ENCODE measurements at regions not wholly inside any gene's neighbourhood (a gene's known extent, or its start where the extent isn't known, plus 50 kb on each side); places are given as distances from the start of the nearest gene placed in this dataset.

DNA sequence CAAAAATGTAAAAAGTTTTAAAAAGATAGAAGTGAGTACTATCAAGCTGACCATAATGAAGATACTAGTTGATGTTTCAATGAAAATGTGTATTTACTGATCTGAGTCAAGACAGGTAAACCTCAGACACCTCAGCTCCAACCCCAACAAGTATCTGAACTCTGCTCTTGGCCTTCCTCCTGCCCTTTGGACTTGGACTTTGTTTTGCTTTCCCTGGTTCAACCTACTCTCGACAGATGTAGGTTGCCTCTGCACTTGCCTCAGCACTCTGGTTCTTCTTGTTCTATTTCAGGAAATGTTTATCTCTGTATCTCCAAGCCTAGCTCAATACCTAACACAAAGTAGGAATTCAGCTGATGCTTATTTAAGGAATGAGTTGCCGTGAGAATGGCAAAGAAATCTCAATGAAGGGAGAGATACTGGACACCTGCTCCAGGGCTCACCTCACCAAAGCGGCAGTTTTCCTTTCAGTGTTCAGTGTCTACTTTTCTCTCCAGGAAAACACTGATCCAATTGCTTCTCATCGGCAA is 248.8 kb upstream of the CTAGE1 start:
- no peak for DNase-seq (ENCODE audit: low read depth in 1 of 2, low spot score in 1 of 2)
- Histone ChIP-seq H3K27ac (replicated peaks) (no peak overlapping the region), H3K27me3 (ENCODE audit: insufficient read depth, poor library complexity, severe bottlenecking) (no peaks in the 10 kb centered on the region), H3K4me3 (replicated peaks; ENCODE audit: insufficient read depth, low read length) (no peak overlapping the region)
- no peak for TF ChIP-seq GABPA (IDR thresholded peaks at IDR 0.05; ENCODE audit: low read depth)
- TF ChIP-seq, protein P1, sequence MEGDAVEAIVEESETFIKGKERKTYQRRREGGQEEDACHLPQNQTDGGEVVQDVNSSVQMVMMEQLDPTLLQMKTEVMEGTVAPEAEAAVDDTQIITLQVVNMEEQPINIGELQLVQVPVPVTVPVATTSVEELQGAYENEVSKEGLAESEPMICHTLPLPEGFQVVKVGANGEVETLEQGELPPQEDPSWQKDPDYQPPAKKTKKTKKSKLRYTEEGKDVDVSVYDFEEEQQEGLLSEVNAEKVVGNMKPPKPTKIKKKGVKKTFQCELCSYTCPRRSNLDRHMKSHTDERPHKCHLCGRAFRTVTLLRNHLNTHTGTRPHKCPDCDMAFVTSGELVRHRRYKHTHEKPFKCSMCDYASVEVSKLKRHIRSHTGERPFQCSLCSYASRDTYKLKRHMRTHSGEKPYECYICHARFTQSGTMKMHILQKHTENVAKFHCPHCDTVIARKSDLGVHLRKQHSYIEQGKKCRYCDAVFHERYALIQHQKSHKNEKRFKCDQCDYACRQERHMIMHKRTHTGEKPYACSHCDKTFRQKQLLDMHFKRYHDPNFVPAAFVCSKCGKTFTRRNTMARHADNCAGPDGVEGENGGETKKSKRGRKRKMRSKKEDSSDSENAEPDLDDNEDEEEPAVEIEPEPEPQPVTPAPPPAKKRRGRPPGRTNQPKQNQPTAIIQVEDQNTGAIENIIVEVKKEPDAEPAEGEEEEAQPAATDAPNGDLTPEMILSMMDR (IDR thresholded peaks at IDR 0.05; ENCODE audit: insufficient read depth, low read length) = no peak
- TF ChIP-seq SPI1 (IDR thresholded peaks at IDR 0.05; ENCODE audit: borderline replicate concordance, low read depth) = no peak
- TF ChIP-seq REST (IDR thresholded peaks at IDR 0.05; ENCODE audit: insufficient replicate concordance, low read depth) = no peak
- no peak for TF ChIP-seq POLR2AphosphoS5 (IDR thresholded peaks at IDR 0.05; ENCODE audit: low read depth)

- TF ChIP-seq, protein P1 (IDR thresholded peaks at IDR 0.05; ENCODE audit: insufficient read depth, low read length) = no peak
- TF ChIP-seq POLR2AphosphoS5 (IDR thresholded peaks at IDR 0.05; ENCODE audit: low read depth) (no peak), SPI1 (IDR thresholded peaks at IDR 0.05; ENCODE audit: borderline replicate concordance, low read depth) (no peak)
- no peak overlapping the region for H3K4me3 ChIP-seq (replicated peaks; ENCODE audit: insufficient read depth, low read length)
- no peak overlapping the region for H3K27ac ChIP-seq (replicated peaks)
- peaks cover 3% of the 10 kb centered on the region for H3K27me3 ChIP-seq (ENCODE audit: insufficient read depth, poor library complexity, severe bottlenecking)
- no peak for DNase-seq (ENCODE audit: low read depth in 1 of 2, low spot score in 1 of 2)
These were observed 249.4 kb upstream of the CTAGE1 start for GRCh38 chr18:22667156-22667555.

GRCh38 chr18:22667616-22668422 is 250.1 kb upstream of the CTAGE1 start:
- no peak for DNase-seq (ENCODE audit: low read depth in 1 of 2, low spot score in 1 of 2)
- peaks cover 8% of the 10 kb centered on the region for H3K27me3 ChIP-seq (ENCODE audit: insufficient read depth, poor library complexity, severe bottlenecking)
- TF ChIP-seq GABPA (IDR thresholded peaks at IDR 0.05; ENCODE audit: low read depth) = no peak
- TF ChIP-seq, protein P1 (IDR thresholded peaks at IDR 0.05; ENCODE audit: insufficient read depth, low read length) = no peak
- TF ChIP-seq SPI1 (IDR thresholded peaks at IDR 0.05; ENCODE audit: borderline replicate concordance, low read depth) = no peak
- no peak for TF ChIP-seq REST (IDR thresholded peaks at IDR 0.05; ENCODE audit: insufficient replicate concordance, low read depth)
- no peak for TF ChIP-seq POLR2AphosphoS5 (IDR thresholded peaks at IDR 0.05; ENCODE audit: low read depth)
- no peak overlapping the region for H3K27ac ChIP-seq (replicated peaks)
- no peak overlapping the region for H3K4me3 ChIP-seq (replicated peaks; ENCODE audit: insufficient read depth, low read length)

All from HL-60 (cell line).